ENCODE measurements at regions not wholly inside any gene's neighbourhood (a gene's known extent, or its start where the extent isn't known, plus 50 kb on each side); places are given as distances from the start of the nearest gene placed in this dataset.

- TF ChIP-seq EZH2 (IDR thresholded peaks at IDR 0.05; ENCODE audit: insufficient read depth, poor library complexity, severe bottlenecking) (no peak), EZH2phosphoT487 (IDR thresholded peaks at IDR 0.05; ENCODE audit: insufficient read depth, low read depth) (no peak)
Measured at GRCh38 chr5:56420323-56420722, 187.2 kb upstream of the ANKRD55 start.

Data from GM23248 (cell line).